WTC11 (cell line): ENCODE measurements at regions not wholly inside any gene's neighbourhood (a gene's known extent, or its start where the extent isn't known, plus 50 kb on each side); places are given as distances from the start of the nearest gene placed in this dataset.

Source experiments
- CREM ChIP-seq: sonication (generic); formaldehyde crosslinking; IDR thresholded peaks from 2 replicates; pipeline ENCODE4 v1.8.1; 2022; ENCODE audit warnings: mild to moderate bottlenecking, missing genetic modification reagents, moderate library complexity
- ZNF317 ChIP-seq: sonication (generic); formaldehyde crosslinking; IDR thresholded peaks from 2 replicates; pipeline ENCODE4 v1.8.1; 2023; ENCODE audit warnings: low read depth, mild to moderate bottlenecking, moderate library complexity, missing genetic modification reagents, borderline replicate concordance

DNA sequence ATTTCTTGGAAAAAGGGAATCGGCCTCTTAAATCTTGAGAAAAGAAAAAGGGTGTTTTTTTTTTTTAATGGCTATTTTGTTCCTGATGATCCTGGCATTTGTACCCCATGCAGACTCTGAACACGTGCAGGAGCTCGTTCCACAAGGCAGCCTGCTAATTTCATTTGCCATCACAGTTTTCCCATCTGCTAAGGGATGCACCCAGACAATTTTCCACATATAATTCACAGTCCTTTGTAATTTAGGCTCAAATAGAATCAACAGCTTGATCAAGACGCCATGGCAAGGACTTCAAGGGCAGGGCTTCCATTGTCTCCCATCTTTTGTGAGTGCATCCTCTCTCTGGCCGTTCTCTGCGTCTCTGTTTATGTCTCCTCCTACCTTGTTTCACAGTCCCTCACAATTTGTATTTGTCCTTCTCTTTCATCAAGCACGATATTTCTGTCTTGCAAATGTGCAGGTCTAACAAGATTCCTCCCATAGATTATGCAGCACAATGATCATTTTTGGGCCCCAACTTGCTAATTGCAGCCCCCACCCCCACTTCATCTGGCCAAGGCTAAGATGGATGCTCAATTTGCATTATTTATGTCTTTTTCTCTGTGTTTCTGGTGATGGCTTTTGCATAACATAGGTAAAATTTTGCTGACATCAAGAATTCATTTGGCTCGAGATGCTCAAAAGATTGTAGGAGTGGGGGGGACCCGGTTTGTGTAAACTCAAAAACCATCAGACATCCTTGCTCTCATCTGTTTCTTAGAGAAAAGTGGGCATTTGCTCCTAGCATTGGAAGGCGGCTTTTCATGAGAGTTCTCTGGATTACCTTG is 356.0 kb upstream of the NPVF start:
- no peak for TF ChIP-seq CREM (CRISPR knock-in tag)
- no peak for TF ChIP-seq ZNF317
